GM12865 (cell line): ENCODE measurements at regions not wholly inside any gene's neighbourhood (a gene's known extent, or its start where the extent isn't known, plus 50 kb on each side); places are given as distances from the start of the nearest gene placed in this dataset.

Experiments
- DNase-seq: peaks from one replicate; pipeline ENCODE4 v3.0.0; 2010; ENCODE audit warnings: low read depth
- H3K4me3 ChIP-seq: 2 replicates; pipeline ENCODE4 v1.5.1; 2011; ENCODE audit warnings: mild to moderate bottlenecking, low read depth, low read length, control low read depth
- CTCF ChIP-seq: IDR thresholded peaks from 2 replicates; pipeline ENCODE4 v1.5.1; 2011; ENCODE audit warnings: low read length, control low read depth, low read depth, inconsistent platforms; ENCODE audit not compliant: insufficient read depth; ENCODE audit errors: missing control alignments

GRCh38 chr1:29993950-29994349 is 729.4 kb downstream of the MATN1 start:
- no peak overlapping the region for H3K4me3 ChIP-seq
- no peak for DNase-seq
- TF ChIP-seq CTCF = no peak

GRCh38 chr1:29991815-29992214 is 731.6 kb downstream of the MATN1 start:
- TF ChIP-seq CTCF = no peak
- no peak overlapping the region for H3K4me3 ChIP-seq
- no peak for DNase-seq

- H3K4me3 ChIP-seq = no peak overlapping the region
- no peak for DNase-seq
- no peak for TF ChIP-seq CTCF
Observed at GRCh38 chr1:29991025-29991424, 732.4 kb downstream of the MATN1 start.

- no peak overlapping the region for H3K4me3 ChIP-seq
- no peak for TF ChIP-seq CTCF
- no peak for DNase-seq
Observed at GRCh38 chr1:29990304-29990703, 733.1 kb downstream of the MATN1 start.

GRCh38 chr1:29986986-29987385 is 736.4 kb downstream of the MATN1 start:
- no peak for DNase-seq
- TF ChIP-seq CTCF = no peak
- no peak overlapping the region for H3K4me3 ChIP-seq

- DNase-seq = no peak
- H3K4me3 ChIP-seq = no peak overlapping the region
- no peak for TF ChIP-seq CTCF
Observed at GRCh38 chr1:29985606-29985945, 737.8 kb downstream of the MATN1 start.

GRCh38 chr1:29984862-29985605 is 738.4 kb downstream of the MATN1 start:
- TF ChIP-seq CTCF = no peak
- no peak for DNase-seq
- no peak overlapping the region for H3K4me3 ChIP-seq
